CMK (cell line): ENCODE measurements at regions not wholly inside any gene's neighbourhood (a gene's known extent, or its start where the extent isn't known, plus 50 kb on each side); places are given as distances from the start of the nearest gene placed in this dataset.
"Not testable (repeated sequence)": the region's sequence is repeated elsewhere in the genome, so short reads cannot be mapped to it uniquely, and the experiment has no call there.

Source experiments
- DNase-seq: peaks from one replicate; pipeline ENCODE4 v3.0.0-alpha.2; 2010; ENCODE audit warnings: low read depth

- no peak for DNase-seq
These were observed 985.8 kb upstream of the NRXN1 start for GRCh38 chr2:52017646-52018235.

- DNase-seq, result not testable (repeated sequence)
These were observed 975.0 kb upstream of the NRXN1 start for GRCh38 chr2:52006821-52007366.

- DNase-seq, result no peak
These were observed 968.4 kb upstream of the NRXN1 start for GRCh38 chr2:52000151-52000855.

GRCh38 chr2:51998890-51999289 lies 967.0 kb upstream of the NRXN1 start:
- no peak for DNase-seq

GRCh38 chr2:51997571-51997970 lies 965.6 kb upstream of the NRXN1 start:
- DNase-seq, result no peak

GRCh38 chr2:51995293-51995692 lies 963.4 kb upstream of the NRXN1 start:
- DNase-seq, result no peak

GRCh38 chr2:51994123-51994763 lies 962.3 kb upstream of the NRXN1 start:
- no peak for DNase-seq

GRCh38 chr2:51990684-51991083 lies 958.8 kb upstream of the NRXN1 start:
- DNase-seq, result no peak

- no peak for DNase-seq
These were observed 954.2 kb upstream of the NRXN1 start for GRCh38 chr2:51986101-51986500.

GRCh38 chr2:51981783-51982182 lies 949.9 kb upstream of the NRXN1 start:
- DNase-seq, result no peak

- no peak for DNase-seq
These were observed 944.7 kb upstream of the NRXN1 start for GRCh38 chr2:51976623-51977022.

- DNase-seq, result no peak
These were observed 939.2 kb upstream of the NRXN1 start for GRCh38 chr2:51971136-51971535.

- DNase-seq, result no peak
These were observed 937.4 kb upstream of the NRXN1 start for GRCh38 chr2:51969347-51969746.

GRCh38 chr2:51960841-51961335 lies 929.0 kb upstream of the NRXN1 start:
- DNase-seq, result no peak

- DNase-seq, result no peak
These were observed 928.3 kb upstream of the NRXN1 start for GRCh38 chr2:51960281-51960680.

- DNase-seq, result no peak
These were observed 927.8 kb upstream of the NRXN1 start for GRCh38 chr2:51959696-51960095.

GRCh38 chr2:51953931-51954330 lies 922.0 kb upstream of the NRXN1 start:
- DNase-seq, result no peak

GRCh38 chr2:51921076-51921475 lies 889.1 kb upstream of the NRXN1 start:
- DNase-seq, result no peak

- DNase-seq, result no peak
These were observed 888.6 kb upstream of the NRXN1 start for GRCh38 chr2:51920509-51920908.

GRCh38 chr2:51919395-51919794 lies 887.5 kb upstream of the NRXN1 start:
- no peak for DNase-seq

GRCh38 chr2:51918113-51918512 lies 886.2 kb upstream of the NRXN1 start:
- DNase-seq, result no peak

- DNase-seq, result no peak
These were observed 871.8 kb upstream of the NRXN1 start for GRCh38 chr2:51903728-51904127.

- DNase-seq, result no peak
These were observed 867.7 kb upstream of the NRXN1 start for GRCh38 chr2:51899643-51900042.
